PC-9 (cell line): ENCODE measurements at regions not wholly inside any gene's neighbourhood (a gene's known extent, or its start where the extent isn't known, plus 50 kb on each side); places are given as distances from the start of the nearest gene placed in this dataset.
"Not testable (repeated sequence)": the region's sequence is repeated elsewhere in the genome, so short reads cannot be mapped to it uniquely, and the experiment has no call there.

Source experiments
- BruUV-seq: library from RNA; stranded (reverse); fragments of 400-500 nt; replicated peaks from 2 replicates; lab custom pipeline; 2021; lab: Mats Ljungman, UMichigan
- CTCF ChIA-PET: fragments of 300-600 bp; sonication (Branson Sonifier 250); formaldehyde crosslinking; loops from one replicate; lab custom pipeline; 2022; ENCODE audit warnings: antibody characterized with exemption; lab: Charles Lee
- POLR2A ChIA-PET: fragments of 300-600 bp; sonication (Branson Sonifier 250); formaldehyde crosslinking; loops from one replicate; lab custom pipeline; 2022; ENCODE audit warnings: antibody characterized with exemption; ENCODE audit not compliant: unreplicated experiment; lab: Charles Lee
- DNase-seq, 2 experiments: peaks; one replicate each; pipeline versions ENCODE4 v3.0.0 to v3.0.0-alpha.2; 2015 to 2022; ENCODE audit warnings: mixed read lengths in 1 of 2
- H2AFZ ChIP-seq: fragments of 200-600 bp; sonication (generic); 2 replicates; pipeline ENCODE4 v1.8.1; 2017; ENCODE audit warnings: antibody characterized with exemption
- H3F3A ChIP-seq: fragments of 200-600 bp; sonication (generic); 2 replicates; pipeline ENCODE4 v1.8.1; 2017; ENCODE audit warnings: antibody characterized with exemption, mild to moderate bottlenecking, low read depth; ENCODE audit not compliant: insufficient read depth
- H3K27ac ChIP-seq: fragments of 200-600 bp; sonication (generic); 2 replicates; pipeline ENCODE4 v1.6.1; 2016; ENCODE audit warnings: mixed run types
- H3K27me3 ChIP-seq: fragments of 200-600 bp; sonication (generic); 2 replicates; pipeline ENCODE4 v1.6.1; 2016; ENCODE audit warnings: low read depth, mixed run types; ENCODE audit not compliant: insufficient read depth
- H3K36me3 ChIP-seq: fragments of 200-600 bp; sonication (generic); 2 replicates; pipeline ENCODE4 v1.6.1; 2016; ENCODE audit warnings: low read depth, mixed run types
- H3K4me1 ChIP-seq: fragments of 200-600 bp; sonication (generic); replicated peaks from 2 replicates; pipeline ENCODE4 v1.6.1; 2016; ENCODE audit warnings: mixed run types; ENCODE audit not compliant: insufficient read depth
- H3K4me2 ChIP-seq: fragments of 200-600 bp; sonication (generic); 2 replicates; pipeline ENCODE4 v1.6.1; 2017; ENCODE audit warnings: mixed run types
- H3K4me3 ChIP-seq: fragments of 200-600 bp; sonication (generic); 2 replicates; pipeline ENCODE4 v1.6.1; 2016; ENCODE audit warnings: mixed run types
- H3K79me2 ChIP-seq: fragments of 200-600 bp; sonication (generic); 2 replicates; pipeline ENCODE4 v1.6.1; 2017; ENCODE audit warnings: low read depth, mixed run types
- H3K9me2 ChIP-seq: fragments of 200-600 bp; sonication (generic); 2 replicates; pipeline ENCODE4 v1.8.1; 2017; ENCODE audit warnings: mild to moderate bottlenecking; ENCODE audit not compliant: insufficient read depth
- H3K9me3 ChIP-seq: fragments of 200-600 bp; sonication (generic); 2 replicates; pipeline ENCODE4 v1.8.1; 2016; ENCODE audit warnings: low read depth; ENCODE audit not compliant: insufficient read depth
- H4K20me1 ChIP-seq: fragments of 200-600 bp; sonication (generic); 2 replicates; pipeline ENCODE4 v1.8.1; 2017; ENCODE audit not compliant: insufficient read depth
- EZH2 ChIP-seq: fragments of 200-600 bp; sonication (generic); IDR thresholded peaks from 2 replicates; pipeline ENCODE4 v1.8.0; 2017; ENCODE audit warnings: antibody characterized with exemption, low read depth
- intact Hi-C: fragments of 100-400 bp; cut with micrococcal nuclease; formaldehyde crosslinking; loops from one replicate; pipeline ENCODE4 v1.10.0; 2022; ENCODE audit not compliant: unreplicated experiment
- TF ChIP-seq, protein P1 (sequence below): fragments of 200-600 bp; sonication (generic); conservative IDR thresholded peaks from 2 replicates; pipeline ENCODE4 v1.6.1; 2017; ENCODE audit warnings: mixed run types, antibody characterized with exemption, mild to moderate bottlenecking, moderate library complexity

- TF ChIP-seq, protein P1, sequence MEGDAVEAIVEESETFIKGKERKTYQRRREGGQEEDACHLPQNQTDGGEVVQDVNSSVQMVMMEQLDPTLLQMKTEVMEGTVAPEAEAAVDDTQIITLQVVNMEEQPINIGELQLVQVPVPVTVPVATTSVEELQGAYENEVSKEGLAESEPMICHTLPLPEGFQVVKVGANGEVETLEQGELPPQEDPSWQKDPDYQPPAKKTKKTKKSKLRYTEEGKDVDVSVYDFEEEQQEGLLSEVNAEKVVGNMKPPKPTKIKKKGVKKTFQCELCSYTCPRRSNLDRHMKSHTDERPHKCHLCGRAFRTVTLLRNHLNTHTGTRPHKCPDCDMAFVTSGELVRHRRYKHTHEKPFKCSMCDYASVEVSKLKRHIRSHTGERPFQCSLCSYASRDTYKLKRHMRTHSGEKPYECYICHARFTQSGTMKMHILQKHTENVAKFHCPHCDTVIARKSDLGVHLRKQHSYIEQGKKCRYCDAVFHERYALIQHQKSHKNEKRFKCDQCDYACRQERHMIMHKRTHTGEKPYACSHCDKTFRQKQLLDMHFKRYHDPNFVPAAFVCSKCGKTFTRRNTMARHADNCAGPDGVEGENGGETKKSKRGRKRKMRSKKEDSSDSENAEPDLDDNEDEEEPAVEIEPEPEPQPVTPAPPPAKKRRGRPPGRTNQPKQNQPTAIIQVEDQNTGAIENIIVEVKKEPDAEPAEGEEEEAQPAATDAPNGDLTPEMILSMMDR = no peak
- TF ChIP-seq EZH2 = no peak
- H3K9me3 ChIP-seq = no peaks in the 10 kb centered on the region
- no peak for DNase-seq
- no TSS peak for BruUV-seq
- H2AFZ ChIP-seq = no peak overlapping the region
- ChIA-PET CTCF (no interaction called here), POLR2A (no interaction called here)
- H3K4me2 ChIP-seq = no peak overlapping the region
- no peaks in the 10 kb centered on the region for H3K79me2 ChIP-seq
- no peaks in the 10 kb centered on the region for H3K27me3 ChIP-seq
- peaks cover 10% of the 10 kb centered on the region for H3K4me1 ChIP-seq
- no peaks in the 10 kb centered on the region for H4K20me1 ChIP-seq
- no peaks in the 10 kb centered on the region for H3K36me3 ChIP-seq
- no peaks in the 10 kb centered on the region for H3K9me2 ChIP-seq
- no peaks in the 10 kb centered on the region for H3F3A ChIP-seq
- H3K4me3 ChIP-seq = no peak overlapping the region
- H3K27ac ChIP-seq = no peak overlapping the region
- intact Hi-C loops = no loop called here
Observed at GRCh38 chr3:8438507-8439079, 63.0 kb upstream of the LMCD1 start.

GRCh38 chr3:8440142-8440541, 61.5 kb upstream of the LMCD1 start:
- CTCF ChIA-PET, H2AFZ ChIP-seq, BruUV-seq, H3K79me2 ChIP-seq, H3K4me2 ChIP-seq, H4K20me1 ChIP-seq, H3K27ac ChIP-seq, POLR2A ChIA-PET, H3K36me3 ChIP-seq, H3K4me3 ChIP-seq, H3K9me3 ChIP-seq, H3K9me2 ChIP-seq, H3K27me3 ChIP-seq, DNase-seq: not testable (repeated sequence)
- intact Hi-C loops = loop anchor here (5.0 kb wide), 1 partner anchor 302 kb away; no protein-coding TSS in a partner anchor
- Histone ChIP-seq H3K4me1 (peaks cover 23% of the 10 kb centered on the region), H3F3A (peaks cover 13% of the 10 kb centered on the region)

DNA sequence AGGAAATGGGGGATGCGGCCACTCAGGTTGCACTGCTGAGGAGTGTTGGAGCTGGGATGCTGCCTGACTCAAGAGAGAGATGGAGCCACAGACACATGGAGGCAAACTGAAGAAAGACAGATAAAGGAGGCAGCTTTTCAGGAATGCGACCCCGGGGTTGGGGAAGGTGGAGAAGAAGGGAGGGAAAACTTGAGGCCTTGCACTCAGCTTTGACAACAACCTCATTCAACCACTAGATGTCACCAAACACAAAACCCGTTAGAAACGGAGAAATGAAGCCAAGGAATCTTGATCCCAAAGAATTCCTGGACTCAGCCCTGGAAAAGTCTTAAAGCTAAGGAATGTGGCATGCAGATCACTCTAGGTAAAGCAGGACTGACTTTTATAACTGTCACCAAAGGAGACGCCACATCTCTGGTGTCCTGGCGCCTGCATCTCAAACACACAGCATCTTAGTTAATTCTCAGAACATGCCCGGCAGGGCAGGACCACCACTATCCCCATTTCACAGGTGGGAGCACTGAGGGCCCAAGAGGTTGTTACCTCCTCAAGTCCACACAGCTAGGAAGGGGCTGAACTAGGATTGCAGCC, 59.6 kb upstream of the LMCD1 start:
- CTCF ChIA-PET = interaction anchor here (1.0 to 1.3 kb wide), 3 partner anchors 169 to 184 kb away, joined by 3 to 4 read pairs (median 3); no protein-coding TSS in a partner anchor
- no peaks in the 10 kb centered on the region for H3K36me3 ChIP-seq
- intact Hi-C loops = loop anchor here (1.0 to 5.0 kb wide), 3 partner anchors 165 to 300 kb away; no protein-coding TSS in a partner anchor

More for the DNA sequence above, 59.6 kb upstream of the LMCD1 start:
- H3K27ac ChIP-seq = no peak overlapping the region
- DNase-seq = peak in 1 of 2 experiments; percentile 8
- no peak overlapping the region for H2AFZ ChIP-seq
- no peaks in the 10 kb centered on the region for H4K20me1 ChIP-seq
- TF ChIP-seq, protein P1 = peak; percentile 84
- no peak for TF ChIP-seq EZH2
- peaks cover 20% of the 10 kb centered on the region for H3F3A ChIP-seq
- H3K9me2 ChIP-seq = no peaks in the 10 kb centered on the region
- no peaks in the 10 kb centered on the region for H3K27me3 ChIP-seq
- no peaks in the 10 kb centered on the region for H3K9me3 ChIP-seq
- peaks cover 25% of the 10 kb centered on the region for H3K4me1 ChIP-seq
- no peak overlapping the region for H3K4me3 ChIP-seq
- H3K79me2 ChIP-seq = no peaks in the 10 kb centered on the region
- no peak overlapping the region for H3K4me2 ChIP-seq
- no TSS peak for BruUV-seq
- POLR2A ChIA-PET = interaction anchor here (0.7 kb wide), 1 partner anchor 114 kb away, joined by 3 read pairs; no protein-coding TSS in a partner anchor
